Osteocyte (in vitro differentiated cells): ENCODE measurements at regions not wholly inside any gene's neighbourhood (a gene's known extent, or its start where the extent isn't known, plus 50 kb on each side); places are given as distances from the start of the nearest gene placed in this dataset.

Source experiments
- DNase-seq: peaks from one replicate; pipeline ENCODE4 v3.0.0; 2021; ENCODE audit warnings: mixed read lengths; ENCODE audit not compliant: unreplicated experiment; ENCODE audit errors: extremely low spot score
- H3K27ac Mint-ChIP-seq: one replicate; pipeline ENCODE4 v1.8.0; 2021; ENCODE audit warnings: mild to moderate bottlenecking, mixed read lengths; ENCODE audit not compliant: unreplicated experiment
- H3K27me3 Mint-ChIP-seq: one replicate; pipeline ENCODE4 v1.8.0; 2021; ENCODE audit warnings: mixed read lengths; ENCODE audit not compliant: unreplicated experiment
- H3K36me3 Mint-ChIP-seq: one replicate; pipeline ENCODE4 v1.8.0; 2021; ENCODE audit warnings: mixed read lengths; ENCODE audit not compliant: unreplicated experiment
- H3K4me1 Mint-ChIP-seq: one replicate; pipeline ENCODE4 v1.8.0; 2021; ENCODE audit warnings: mixed read lengths; ENCODE audit not compliant: unreplicated experiment
- H3K4me3 Mint-ChIP-seq: one replicate; pipeline ENCODE4 v1.8.0; 2021; ENCODE audit warnings: mild to moderate bottlenecking, moderate library complexity, mixed read lengths; ENCODE audit not compliant: unreplicated experiment
- H3K9me3 Mint-ChIP-seq: one replicate; pipeline ENCODE4 v1.8.0; 2021; ENCODE audit warnings: mixed read lengths; ENCODE audit not compliant: unreplicated experiment
- TF ChIP-seq, protein P1 (sequence below): fragments of 200-600 bp; sonication (generic); IDR thresholded peaks from 2 replicates; pipeline ENCODE4 v1.5.0; 2021; ENCODE audit warnings: antibody characterized with exemption, mild to moderate bottlenecking, moderate library complexity

DNA sequence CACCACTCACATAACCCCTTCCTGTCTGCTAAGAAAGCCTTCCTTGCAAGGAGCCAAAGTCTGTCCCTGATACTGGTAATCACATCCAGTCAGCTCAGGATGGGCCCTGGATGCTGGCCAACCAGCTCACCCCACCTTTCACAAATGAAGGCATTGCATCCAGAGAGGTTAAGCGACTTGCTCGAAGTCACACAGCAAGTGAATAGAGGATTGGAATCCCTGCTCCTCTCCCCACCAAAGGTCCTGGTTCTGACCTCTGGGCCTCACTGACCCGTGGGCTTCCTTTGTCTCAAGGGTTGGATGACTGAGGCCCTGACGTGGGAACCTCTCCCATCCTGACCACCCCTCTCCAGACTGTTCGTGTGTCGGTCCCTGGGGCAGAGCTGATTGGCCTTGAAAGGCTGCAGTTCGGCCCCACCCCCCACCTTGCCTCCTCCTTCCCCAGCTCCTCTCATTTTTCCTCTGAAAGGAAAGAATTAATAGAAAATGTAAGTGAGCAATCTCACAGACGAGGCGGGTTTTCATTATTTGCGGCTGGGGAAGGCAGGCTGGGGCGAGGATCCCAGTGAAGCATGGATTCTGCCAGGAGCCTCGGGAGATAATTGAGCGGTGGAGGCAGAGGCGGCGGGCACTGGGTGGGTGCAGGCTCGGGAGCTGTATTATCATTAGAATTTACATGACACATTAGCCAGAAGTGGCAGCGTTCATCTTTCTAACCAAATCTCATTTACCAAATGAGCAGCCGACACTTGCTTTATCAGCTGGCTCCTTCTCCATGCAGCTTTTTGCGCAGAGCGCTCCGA is 101.5 kb upstream of the CSF3R start:
- Mint-ChIP-seq H3K27ac (no peak overlapping the region), H3K9me3 (no peaks in the 10 kb centered on the region), H3K4me3 (no peak overlapping the region), H3K27me3 (peaks cover 26% of the 10 kb centered on the region), H3K4me1 (no peaks in the 10 kb centered on the region), H3K36me3 (no peaks in the 10 kb centered on the region)
- TF ChIP-seq, protein P1, sequence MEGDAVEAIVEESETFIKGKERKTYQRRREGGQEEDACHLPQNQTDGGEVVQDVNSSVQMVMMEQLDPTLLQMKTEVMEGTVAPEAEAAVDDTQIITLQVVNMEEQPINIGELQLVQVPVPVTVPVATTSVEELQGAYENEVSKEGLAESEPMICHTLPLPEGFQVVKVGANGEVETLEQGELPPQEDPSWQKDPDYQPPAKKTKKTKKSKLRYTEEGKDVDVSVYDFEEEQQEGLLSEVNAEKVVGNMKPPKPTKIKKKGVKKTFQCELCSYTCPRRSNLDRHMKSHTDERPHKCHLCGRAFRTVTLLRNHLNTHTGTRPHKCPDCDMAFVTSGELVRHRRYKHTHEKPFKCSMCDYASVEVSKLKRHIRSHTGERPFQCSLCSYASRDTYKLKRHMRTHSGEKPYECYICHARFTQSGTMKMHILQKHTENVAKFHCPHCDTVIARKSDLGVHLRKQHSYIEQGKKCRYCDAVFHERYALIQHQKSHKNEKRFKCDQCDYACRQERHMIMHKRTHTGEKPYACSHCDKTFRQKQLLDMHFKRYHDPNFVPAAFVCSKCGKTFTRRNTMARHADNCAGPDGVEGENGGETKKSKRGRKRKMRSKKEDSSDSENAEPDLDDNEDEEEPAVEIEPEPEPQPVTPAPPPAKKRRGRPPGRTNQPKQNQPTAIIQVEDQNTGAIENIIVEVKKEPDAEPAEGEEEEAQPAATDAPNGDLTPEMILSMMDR = no peak
- no peak for DNase-seq

DNA sequence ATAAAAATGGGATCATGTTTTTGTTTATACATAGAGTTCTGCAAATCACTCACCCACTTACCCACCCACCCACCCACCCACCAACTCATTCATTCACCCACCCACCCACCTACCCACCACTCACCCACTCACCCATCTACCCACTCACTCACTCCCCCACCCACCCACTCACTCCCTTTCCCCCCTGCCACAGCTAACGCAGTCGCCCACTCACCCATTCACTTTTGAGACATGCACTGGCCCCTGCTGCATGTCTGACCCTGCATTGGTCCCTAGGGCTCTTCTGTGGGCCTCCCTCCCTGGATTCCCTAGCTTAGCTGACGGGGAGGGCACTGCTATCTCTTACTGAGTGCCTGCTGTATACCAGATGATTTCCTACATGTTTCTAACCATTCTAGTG is 100.4 kb upstream of the CSF3R start:
- TF ChIP-seq, protein P1 = no peak
- DNase-seq = no peak
- no peak overlapping the region for H3K4me3 Mint-ChIP-seq
- H3K36me3 Mint-ChIP-seq = no peaks in the 10 kb centered on the region
- no peaks in the 10 kb centered on the region for H3K4me1 Mint-ChIP-seq
- peaks cover 28% of the 10 kb centered on the region for H3K27me3 Mint-ChIP-seq
- no peak overlapping the region for H3K27ac Mint-ChIP-seq
- no peaks in the 10 kb centered on the region for H3K9me3 Mint-ChIP-seq

DNA sequence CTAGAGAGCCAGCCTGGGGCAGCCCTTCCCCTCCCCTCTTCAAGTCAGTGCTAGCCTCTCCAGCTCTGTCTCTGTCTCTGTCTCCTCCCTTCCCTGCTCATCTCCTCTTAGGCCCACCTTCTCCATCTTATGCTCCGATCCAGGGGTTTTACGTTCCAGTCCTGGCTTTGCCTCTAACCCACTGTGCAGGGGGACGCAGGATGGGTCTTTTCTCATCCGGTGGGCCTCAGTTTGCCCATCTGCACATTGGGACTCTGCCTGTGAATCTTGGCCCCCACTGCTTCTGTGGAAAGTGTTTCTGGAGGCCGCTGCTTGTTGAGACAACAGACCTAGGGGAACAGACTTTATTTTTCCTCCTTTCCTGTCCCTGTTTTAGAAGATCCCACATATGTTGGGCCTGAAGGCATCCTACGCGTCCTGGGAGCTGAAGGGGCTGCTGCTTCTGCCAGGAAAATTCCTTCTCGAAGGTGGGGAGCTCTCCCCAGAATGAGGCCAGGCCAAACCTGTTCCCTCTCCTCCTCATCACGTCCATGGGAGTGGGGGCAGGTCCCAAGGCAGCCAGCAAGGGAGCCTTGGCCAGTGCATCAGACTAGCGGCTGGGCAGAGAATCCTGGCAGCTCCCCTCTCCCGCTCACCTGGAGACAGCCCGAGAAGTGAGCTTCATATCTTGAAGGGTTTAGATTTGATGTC is 99.5 kb upstream of the CSF3R start:
- H3K4me1 Mint-ChIP-seq = no peaks in the 10 kb centered on the region

DNA sequence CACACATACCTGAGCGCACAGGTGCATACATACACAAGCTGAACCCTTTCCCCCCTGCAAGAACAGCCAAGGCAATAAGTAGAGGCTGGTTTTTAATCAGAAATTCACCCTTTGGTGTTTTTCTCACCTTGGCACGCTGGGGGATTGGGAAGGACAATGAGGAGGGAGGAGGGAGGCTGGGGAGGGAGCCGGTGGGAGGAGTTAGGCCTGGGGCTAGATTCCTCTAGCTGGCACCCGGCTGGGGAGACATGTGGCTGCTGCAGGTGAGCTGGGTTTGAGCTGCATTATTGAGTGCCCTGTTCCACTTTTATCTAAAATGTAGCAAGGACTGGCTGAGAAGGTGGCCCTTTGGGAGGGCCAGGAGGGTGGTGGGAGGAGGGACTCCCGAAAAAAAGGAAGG is 97.8 kb upstream of the CSF3R start:
- Mint-ChIP-seq H3K4me3 (no peak overlapping the region), H3K27ac (no peak overlapping the region), H3K9me3 (no peaks in the 10 kb centered on the region), H3K4me1 (no peaks in the 10 kb centered on the region), H3K36me3 (no peaks in the 10 kb centered on the region), H3K27me3 (peaks cover 25% of the 10 kb centered on the region)
- TF ChIP-seq, protein P1 = no peak
- no peak for DNase-seq

More for the DNA sequence above, 99.5 kb upstream of the CSF3R start:
- no peaks in the 10 kb centered on the region for H3K36me3 Mint-ChIP-seq
- DNase-seq = no peak
- H3K4me3 Mint-ChIP-seq = no peak overlapping the region
- H3K27ac Mint-ChIP-seq = no peak overlapping the region
- no peaks in the 10 kb centered on the region for H3K9me3 Mint-ChIP-seq
- peaks cover 28% of the 10 kb centered on the region for H3K27me3 Mint-ChIP-seq
- TF ChIP-seq, protein P1 = no peak

DNA sequence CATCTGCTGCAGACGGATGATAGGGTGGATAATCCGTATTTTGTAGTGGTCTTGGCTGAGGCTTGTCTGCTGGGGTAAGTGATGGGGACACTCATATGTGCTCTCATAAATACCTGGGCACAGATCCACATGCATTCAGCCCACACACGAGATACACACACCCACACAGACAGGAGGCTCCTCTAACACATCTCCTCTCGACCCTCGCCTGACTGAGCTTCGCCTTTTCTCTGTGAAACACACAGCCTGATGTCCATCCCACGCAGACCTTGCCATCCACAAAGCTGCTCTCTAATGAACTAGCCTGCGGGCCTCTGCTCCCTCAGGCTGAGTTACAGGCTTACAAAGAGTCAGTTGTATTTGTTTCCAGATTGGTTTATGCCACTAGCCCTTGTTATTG is 96.3 kb upstream of the CSF3R start:
- H3K36me3 Mint-ChIP-seq = no peaks in the 10 kb centered on the region
- peaks cover 28% of the 10 kb centered on the region for H3K27me3 Mint-ChIP-seq
- no peaks in the 10 kb centered on the region for H3K4me1 Mint-ChIP-seq
- TF ChIP-seq, protein P1 = no peak
- no peak for DNase-seq
- H3K9me3 Mint-ChIP-seq = no peaks in the 10 kb centered on the region
- no peak overlapping the region for H3K27ac Mint-ChIP-seq
- H3K4me3 Mint-ChIP-seq = no peak overlapping the region
